IMR-90 (cell line): ENCODE measurements at regions not wholly inside any gene's neighbourhood (a gene's known extent, or its start where the extent isn't known, plus 50 kb on each side); places are given as distances from the start of the nearest gene placed in this dataset.

ENCODE experiments used
- ATAC-seq: fragments of 200-7000 bp; cut with Tn5 transposase; 2 replicates; pipeline ENCODE4 v1.9.1; 2020; ENCODE audit warnings: low read depth, mild to moderate bottlenecking, moderate library complexity
- BruUV-seq: library from RNA; stranded (reverse); fragments of 400-500 nt; replicated peaks from 2 replicates; lab custom pipeline; 2021; lab: Mats Ljungman, UMichigan
- CTCF ChIA-PET: fragments of 300-600 bp; formaldehyde crosslinking; extraction: SDS; loops from one replicate; lab custom pipeline; 2021; ENCODE audit warnings: antibody characterized with exemption; lab: Yijun Ruan, JAX
- POLR2A ChIA-PET: fragments of 300-600 bp; sonication (Branson Sonifier 250); formaldehyde crosslinking; loops from one replicate; lab custom pipeline; 2022; ENCODE audit warnings: antibody characterized with exemption; ENCODE audit not compliant: unreplicated experiment; lab: Charles Lee
- DNase-seq: peaks from one replicate; pipeline ENCODE4 v3.0.0; 2013
- H2AFZ ChIP-seq: replicated peaks from 2 replicates; pipeline ENCODE3; 2013; ENCODE audit warnings: low read length, mild to moderate bottlenecking; ENCODE audit not compliant: poor library complexity
- H2AK5ac ChIP-seq: 2 replicates; pipeline ENCODE4 v1.6.1; 2013; ENCODE audit warnings: low read depth, low read length, inconsistent platforms
- H2AK9ac ChIP-seq: replicated peaks from 2 replicates; pipeline ENCODE3; 2013; ENCODE audit warnings: mild to moderate bottlenecking, low read depth, low read length, moderate library complexity; ENCODE audit not compliant: poor library complexity
- H2BK120ac ChIP-seq: 2 replicates; pipeline ENCODE4 v1.6.1; 2013; ENCODE audit warnings: low read depth, low read length, inconsistent platforms
- H2BK15ac ChIP-seq: 3 replicates; pipeline ENCODE4 v1.6.1; 2013; ENCODE audit warnings: low read depth, low read length, inconsistent platforms
- H2BK20ac ChIP-seq: 2 replicates; pipeline ENCODE4 v1.6.1; 2013; ENCODE audit warnings: low read depth, mild to moderate bottlenecking, inconsistent platforms, low read length, moderate library complexity
- H2BK5ac ChIP-seq: 2 replicates; pipeline ENCODE4 v1.6.1; 2013; ENCODE audit warnings: mild to moderate bottlenecking, low read depth, low read length, inconsistent platforms; ENCODE audit not compliant: poor library complexity, severe bottlenecking
- H3K14ac ChIP-seq: replicated peaks from 2 replicates; pipeline ENCODE4 v1.6.1; 2013; ENCODE audit warnings: low read depth, low read length, inconsistent platforms
- H3K18ac ChIP-seq: 2 replicates; pipeline ENCODE4 v1.6.1; 2013; ENCODE audit warnings: low read depth, low read length, control low read depth
- H3K23ac ChIP-seq: 2 replicates; pipeline ENCODE4 v1.6.1; 2013; ENCODE audit warnings: low read depth, low read length, inconsistent platforms
- H3K27ac ChIP-seq: 2 replicates; pipeline ENCODE4 v1.5.1; 2013; ENCODE audit warnings: mild to moderate bottlenecking, control low read depth, low read length; ENCODE audit not compliant: insufficient read depth
- H3K27me3 ChIP-seq: 2 replicates; pipeline ENCODE4 v1.6.1; 2013; ENCODE audit warnings: low read length; ENCODE audit not compliant: control insufficient read depth, insufficient read depth
- H3K36me3 ChIP-seq: 2 replicates; pipeline ENCODE4 v1.6.1; 2013; ENCODE audit warnings: low read length, mixed read lengths; ENCODE audit not compliant: control insufficient read depth, insufficient read depth
- H3K4ac ChIP-seq: 2 replicates; pipeline ENCODE4 v1.6.1; 2013; ENCODE audit warnings: low read depth, low read length, inconsistent platforms
- H3K4me1 ChIP-seq: 2 replicates; pipeline ENCODE4 v1.6.1; 2013; ENCODE audit warnings: low read length, mixed read lengths; ENCODE audit not compliant: control insufficient read depth, insufficient read depth
- H3K4me2 ChIP-seq: 2 replicates; pipeline ENCODE4 v1.6.1; 2013; ENCODE audit warnings: low read depth, mild to moderate bottlenecking, control low read depth, low read length, moderate library complexity
- H3K4me3 ChIP-seq: 2 replicates; pipeline ENCODE4 v1.5.1; 2013; ENCODE audit warnings: low read depth, mild to moderate bottlenecking, control low read depth, low read length, moderate library complexity; ENCODE audit not compliant: insufficient read depth
- H3K56ac ChIP-seq: 2 replicates; pipeline ENCODE4 v1.6.1; 2013; ENCODE audit warnings: low read length, inconsistent platforms; ENCODE audit not compliant: insufficient read depth; ENCODE audit errors: extremely low read depth
- H3K79me1 ChIP-seq, 2 experiments: 2 replicates each; pipeline ENCODE4 v1.6.1; 2013; ENCODE audit warnings: low read length in 2 of 2, inconsistent platforms in 1 of 2, low read depth in 1 of 2
- H3K9ac ChIP-seq: 2 replicates; pipeline ENCODE4 v1.6.1; 2013; ENCODE audit warnings: low read depth, low read length, control low read depth
- H3K9me1 ChIP-seq: 2 replicates; pipeline ENCODE4 v1.6.1; 2013; ENCODE audit warnings: low read length, inconsistent platforms; ENCODE audit not compliant: insufficient read depth
- H3K9me3 ChIP-seq: 2 replicates; pipeline ENCODE4 v1.6.1; 2013; ENCODE audit warnings: low read length; ENCODE audit not compliant: control insufficient read depth, insufficient read depth
- H4K20me1 ChIP-seq: 2 replicates; pipeline ENCODE4 v1.6.1; 2013; ENCODE audit warnings: low read length, inconsistent platforms; ENCODE audit not compliant: insufficient read depth
- H4K5ac ChIP-seq: 2 replicates; pipeline ENCODE4 v1.6.1; 2013; ENCODE audit warnings: mild to moderate bottlenecking, low read depth, low read length, control low read depth
- H4K8ac ChIP-seq, 2 experiments: 2 replicates each; pipeline ENCODE4 v1.6.1; 2013; ENCODE audit warnings: low read depth in 2 of 2, low read length in 2 of 2, control low read depth in 1 of 2, inconsistent platforms in 1 of 2
- H4K91ac ChIP-seq: 2 replicates; pipeline ENCODE4 v1.6.1; 2013; ENCODE audit warnings: low read depth, low read length, inconsistent platforms; ENCODE audit not compliant: insufficient read depth
- BHLHE40 ChIP-seq: fragments of 150-350 bp; IDR thresholded peaks from 2 replicates; pipeline ENCODE4 v1.6.1; 2016; ENCODE audit warnings: mild to moderate bottlenecking, low read depth, low read length
- CEBPB ChIP-seq: IDR thresholded peaks from 2 replicates; pipeline ENCODE4 v1.6.1; 2012; ENCODE audit warnings: low read depth, low read length, improper control_type of control experiment
- ELK1 ChIP-seq: fragments of 150-350 bp; IDR thresholded peaks from 2 replicates; pipeline ENCODE4 v1.6.1; 2016; ENCODE audit warnings: low read depth, mild to moderate bottlenecking, low read length, moderate library complexity, borderline replicate concordance
- MAFK ChIP-seq: IDR thresholded peaks from 2 replicates; pipeline ENCODE4 v1.6.1; 2012; ENCODE audit warnings: low read depth, low read length, improper control_type of control experiment
- NFE2L2 ChIP-seq: fragments of 150-350 bp; IDR thresholded peaks from 2 replicates; pipeline ENCODE4 v1.6.1; 2016; ENCODE audit warnings: low read depth, mild to moderate bottlenecking, low read length
- RCOR1 ChIP-seq: IDR thresholded peaks from 2 replicates; pipeline ENCODE4 v1.6.1; 2012; ENCODE audit warnings: mild to moderate bottlenecking, low read length, improper control_type of control experiment; ENCODE audit not compliant: insufficient replicate concordance
- RFX5 ChIP-seq: IDR thresholded peaks from 2 replicates; pipeline ENCODE4 v1.8.0; 2012; ENCODE audit warnings: low read depth, mild to moderate bottlenecking, low read length, moderate library complexity
- SMC3 ChIP-seq: fragments of 150-350 bp; IDR thresholded peaks from 2 replicates; pipeline ENCODE4 v1.6.1; 2016; ENCODE audit warnings: low read depth, mild to moderate bottlenecking, antibody characterized with exemption, low read length, moderate library complexity
- USF2 ChIP-seq: fragments of 150-350 bp; IDR thresholded peaks from 2 replicates; pipeline ENCODE4 v1.6.1; 2017; ENCODE audit warnings: mild to moderate bottlenecking, antibody characterized with exemption, low read length, low read depth
- WGBS, 2 experiments: methylation state at CpG; one replicate each; pipeline versions ENCODE4 v1.1.5 to v1.1.7; 2013; ENCODE audit warnings: missing lambda C conversion rate in 2 of 2; ENCODE audit not compliant: insufficient read length in 1 of 2; ENCODE audit errors: extremely low coverage in 2 of 2; 5-methylcytosine and 5-hydroxymethylcytosine counted together
- dilution Hi-C: fragments of 300-500 bp; cut with HindIII; formaldehyde crosslinking; loops from one replicate; pipeline ENCODE4 v1.14.3; 2018; ENCODE audit warnings: low sequenced_read_pairs; ENCODE audit not compliant: unreplicated experiment
- in situ Hi-C: fragments of 300-500 bp; cut with MboI; formaldehyde crosslinking; loops from 3 replicates; pipeline ENCODE4 v1.14.3; 2019; ENCODE audit warnings: low sequenced_read_pairs, inconsistent platforms, mixed read lengths
- intact Hi-C: fragments of 100-400 bp; cut with micrococcal nuclease; formaldehyde crosslinking; loops from 2 replicates; pipeline ENCODE4 v1.10.0; 2022

GRCh38 chr21:35938446-35938845 lies 121.9 kb downstream of the SETD4 start:
- ChIA-PET POLR2A (no interaction called here), CTCF (interaction anchor here (0.6 kb wide), 1 partner anchor 1150 kb away, joined by 3 read pairs; no protein-coding TSS in a partner anchor)
- no peak overlapping the region for H4K5ac ChIP-seq
- DNase-seq (no peak), ATAC-seq (no peak)
- H4K20me1 ChIP-seq: no peaks in the 10 kb centered on the region
- no peak overlapping the region for H3K9ac ChIP-seq
- no peak overlapping the region for H3K18ac ChIP-seq
- no CpG with 5 or more reads among the region's 2 CpGs for WGBS, 2 experiments
- no peaks in the 10 kb centered on the region for H3K9me3 ChIP-seq
- H3K56ac ChIP-seq: no peak overlapping the region
- H2AFZ ChIP-seq: no peak overlapping the region
- H3K4me1 ChIP-seq: peaks cover 5% of the 10 kb centered on the region; the same call in 1 of the 2 replicates
- H3K4me3 ChIP-seq: no peak overlapping the region
- no peaks in the 10 kb centered on the region for H3K36me3 ChIP-seq
- H4K91ac ChIP-seq: no peak overlapping the region
- H2AK5ac ChIP-seq: no peak overlapping the region; the same call in 1 of the 2 replicates
- no peak overlapping the region for H3K23ac ChIP-seq
- no peak overlapping the region for H3K14ac ChIP-seq
- dilution Hi-C loops: no loop called here
- H3K4ac ChIP-seq: no peak overlapping the region
- no peak overlapping the region for H2AK9ac ChIP-seq
- no peak overlapping the region for H4K8ac ChIP-seq
- no peaks in the 10 kb centered on the region for H3K79me1 ChIP-seq
- in situ Hi-C loops: loop anchor here (10.0 to 25.0 kb wide), 2 partner anchors 1054 to 1201 kb away; no protein-coding TSS in a partner anchor
- H3K27me3 ChIP-seq: no peaks in the 10 kb centered on the region
- no peak overlapping the region for H3K27ac ChIP-seq
- no peak for TF ChIP-seq MAFK
- no peak for TF ChIP-seq NFE2L2
- TF ChIP-seq CEBPB: no peak
- TF ChIP-seq ELK1: no peak
- no peak for TF ChIP-seq RFX5
- no peak for TF ChIP-seq RCOR1
- TF ChIP-seq SMC3: no peak
- TF ChIP-seq BHLHE40: no peak
- no peak for TF ChIP-seq USF2
- H2BK15ac ChIP-seq: no peak overlapping the region
- H2BK20ac ChIP-seq: no peak overlapping the region
- peaks cover 4% of the 10 kb centered on the region for H3K9me1 ChIP-seq
- no peak overlapping the region for H2BK5ac ChIP-seq
- H2BK120ac ChIP-seq: no peak overlapping the region
- no TSS peak for BruUV-seq
- no peak overlapping the region for H3K4me2 ChIP-seq
- intact Hi-C loops: no loop called here
